ENCODE measurements at regions not wholly inside any gene's neighbourhood (a gene's known extent, or its start where the extent isn't known, plus 50 kb on each side); places are given as distances from the start of the nearest gene placed in this dataset.
"Not testable (repeated sequence)": the region's sequence is repeated elsewhere in the genome, so short reads cannot be mapped to it uniquely, and the experiment has no call there.

DNA sequence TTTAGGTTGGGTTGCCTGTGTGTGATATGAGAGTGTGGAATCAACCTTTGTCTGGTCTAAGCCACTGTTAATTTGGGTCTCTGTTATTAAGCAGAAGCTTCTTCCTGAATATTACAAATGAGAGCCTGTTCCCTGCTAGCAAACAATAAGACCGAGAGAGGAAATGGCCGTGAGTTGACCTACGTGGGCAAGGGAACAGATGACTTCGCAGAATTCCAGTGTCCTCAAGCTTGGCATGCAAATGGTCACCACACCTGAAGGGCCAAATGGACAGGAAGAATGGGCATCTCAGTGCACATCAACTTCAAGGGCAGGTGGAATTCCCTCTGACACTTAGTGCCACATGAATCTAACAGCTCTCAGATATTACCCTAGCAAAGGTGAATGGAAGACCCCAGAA is 250.8 kb upstream of the FOXF1 start:
- Histone ChIP-seq H3K27ac (ENCODE audit: control insufficient read depth, insufficient read depth, low read length) (no peak overlapping the region), H3K27me3 (ENCODE audit: control insufficient read depth, extremely low read depth, insufficient read depth, low read length) (no peaks in the 10 kb centered on the region), H3K9me1 (ENCODE audit: control insufficient read depth, extremely low read depth, insufficient read depth, low read length) (no peaks in the 10 kb centered on the region), H3K36me3 (ENCODE audit: control insufficient read depth in 2 of 2, extremely low read depth in 1 of 2, insufficient read depth in 2 of 2, low read length in 2 of 2) (no peaks in the 10 kb centered on the region), H3K9ac (ENCODE audit: control insufficient read depth, extremely low read depth, insufficient read depth, low read length) (no peak overlapping the region), H3K9me3 (ENCODE audit: control insufficient read depth, low read depth, low read length) (peaks cover 4% of the 10 kb centered on the region), H3K4me1 (ENCODE audit: control insufficient read depth, extremely low read depth, insufficient read depth, low read length) (no peaks in the 10 kb centered on the region), H2AFZ (ENCODE audit: control insufficient read depth, low read length) (no peak overlapping the region), H3K79me2 (ENCODE audit: control insufficient read depth, insufficient read depth, low read length) (no peaks in the 10 kb centered on the region), H3K4me2 (ENCODE audit: control insufficient read depth, extremely low read depth, insufficient read depth, low read depth, low read length) (no peak overlapping the region), H4K20me1 (ENCODE audit: control insufficient read depth, extremely low read depth, insufficient read depth, low read length) (no peaks in the 10 kb centered on the region), H3K4me3 (ENCODE audit: control insufficient read depth in 2 of 3, extremely low read depth in 1 of 3, insufficient read depth in 2 of 3, low read depth in 1 of 3, low read length in 3 of 3) (no peak overlapping the region)
- no peak for DNase-seq (ENCODE audit: low read depth, low spot score)
- FAIRE-seq, result no peak
- dilution Hi-C loops (cut with MboI; ENCODE audit: extremely low pct_ligation_motif_present, low sequenced_read_pairs), result no loop called here
- no peak for TF ChIP-seq EZH2 (IDR thresholded peaks at IDR 0.05; ENCODE audit: low read length)
- TF ChIP-seq, protein P1, sequence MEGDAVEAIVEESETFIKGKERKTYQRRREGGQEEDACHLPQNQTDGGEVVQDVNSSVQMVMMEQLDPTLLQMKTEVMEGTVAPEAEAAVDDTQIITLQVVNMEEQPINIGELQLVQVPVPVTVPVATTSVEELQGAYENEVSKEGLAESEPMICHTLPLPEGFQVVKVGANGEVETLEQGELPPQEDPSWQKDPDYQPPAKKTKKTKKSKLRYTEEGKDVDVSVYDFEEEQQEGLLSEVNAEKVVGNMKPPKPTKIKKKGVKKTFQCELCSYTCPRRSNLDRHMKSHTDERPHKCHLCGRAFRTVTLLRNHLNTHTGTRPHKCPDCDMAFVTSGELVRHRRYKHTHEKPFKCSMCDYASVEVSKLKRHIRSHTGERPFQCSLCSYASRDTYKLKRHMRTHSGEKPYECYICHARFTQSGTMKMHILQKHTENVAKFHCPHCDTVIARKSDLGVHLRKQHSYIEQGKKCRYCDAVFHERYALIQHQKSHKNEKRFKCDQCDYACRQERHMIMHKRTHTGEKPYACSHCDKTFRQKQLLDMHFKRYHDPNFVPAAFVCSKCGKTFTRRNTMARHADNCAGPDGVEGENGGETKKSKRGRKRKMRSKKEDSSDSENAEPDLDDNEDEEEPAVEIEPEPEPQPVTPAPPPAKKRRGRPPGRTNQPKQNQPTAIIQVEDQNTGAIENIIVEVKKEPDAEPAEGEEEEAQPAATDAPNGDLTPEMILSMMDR (optimal IDR thresholded peaks at IDR 0.05 in 1 of 3, IDR thresholded peaks at IDR 0.05 in 1 of 3, conservative IDR thresholded peaks at IDR 0.05 in 1 of 3; ENCODE audit: extremely low read depth in 1 of 3, insufficient read depth in 2 of 3, low read length in 3 of 3), result no peak

DNA sequence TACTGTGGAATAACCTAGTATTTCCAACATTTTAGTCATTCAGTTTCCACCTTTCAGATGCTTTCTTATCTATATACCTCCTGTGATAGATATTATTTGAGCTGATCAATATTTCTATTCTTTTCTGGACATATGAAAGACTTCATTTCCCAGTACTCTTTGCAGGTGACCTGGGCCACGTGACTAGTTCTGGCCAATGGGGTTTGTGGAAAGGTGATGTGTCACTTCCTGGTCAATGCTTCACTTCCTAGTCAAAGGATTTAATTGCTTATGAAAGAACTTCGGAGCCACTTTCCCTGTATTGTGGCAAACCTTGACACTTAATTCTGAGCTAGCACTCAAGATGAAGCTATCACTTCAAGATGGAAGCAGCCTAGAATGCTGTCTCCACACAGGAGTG is 248.9 kb upstream of the FOXF1 start:
- TF ChIP-seq EZH2 (IDR thresholded peaks at IDR 0.05; ENCODE audit: low read length), result no peak
- TF ChIP-seq, protein P1 (optimal IDR thresholded peaks at IDR 0.05 in 1 of 3, IDR thresholded peaks at IDR 0.05 in 1 of 3, conservative IDR thresholded peaks at IDR 0.05 in 1 of 3; ENCODE audit: extremely low read depth in 1 of 3, insufficient read depth in 2 of 3, low read length in 3 of 3), result no peak
- no peaks in the 10 kb centered on the region for H4K20me1 ChIP-seq (ENCODE audit: control insufficient read depth, extremely low read depth, insufficient read depth, low read length)
- H3K36me3 ChIP-seq (ENCODE audit: control insufficient read depth in 2 of 2, extremely low read depth in 1 of 2, insufficient read depth in 2 of 2, low read length in 2 of 2), result no peaks in the 10 kb centered on the region
- H3K79me2 ChIP-seq (ENCODE audit: control insufficient read depth, insufficient read depth, low read length), result no peaks in the 10 kb centered on the region
- no peaks in the 10 kb centered on the region for H3K27me3 ChIP-seq (ENCODE audit: control insufficient read depth, extremely low read depth, insufficient read depth, low read length)
- no peak overlapping the region for H3K4me2 ChIP-seq (ENCODE audit: control insufficient read depth, extremely low read depth, insufficient read depth, low read depth, low read length)
- dilution Hi-C loops (cut with MboI; ENCODE audit: extremely low pct_ligation_motif_present, low sequenced_read_pairs), result no loop called here
- H3K9me1 ChIP-seq (ENCODE audit: control insufficient read depth, extremely low read depth, insufficient read depth, low read length), result no peaks in the 10 kb centered on the region
- no peak overlapping the region for H3K27ac ChIP-seq (ENCODE audit: control insufficient read depth, insufficient read depth, low read length)
- FAIRE-seq (no peak), DNase-seq (ENCODE audit: low read depth, low spot score) (no peak)
- H3K9me3 ChIP-seq (ENCODE audit: control insufficient read depth, low read depth, low read length), result peaks cover 4% of the 10 kb centered on the region
- no peak overlapping the region for H2AFZ ChIP-seq (ENCODE audit: control insufficient read depth, low read length)
- no peaks in the 10 kb centered on the region for H3K4me1 ChIP-seq (ENCODE audit: control insufficient read depth, extremely low read depth, insufficient read depth, low read length)
- no peak overlapping the region for H3K4me3 ChIP-seq (ENCODE audit: control insufficient read depth in 2 of 3, extremely low read depth in 1 of 3, insufficient read depth in 2 of 3, low read depth in 1 of 3, low read length in 3 of 3)
- no peak overlapping the region for H3K9ac ChIP-seq (ENCODE audit: control insufficient read depth, extremely low read depth, insufficient read depth, low read length)

DNA sequence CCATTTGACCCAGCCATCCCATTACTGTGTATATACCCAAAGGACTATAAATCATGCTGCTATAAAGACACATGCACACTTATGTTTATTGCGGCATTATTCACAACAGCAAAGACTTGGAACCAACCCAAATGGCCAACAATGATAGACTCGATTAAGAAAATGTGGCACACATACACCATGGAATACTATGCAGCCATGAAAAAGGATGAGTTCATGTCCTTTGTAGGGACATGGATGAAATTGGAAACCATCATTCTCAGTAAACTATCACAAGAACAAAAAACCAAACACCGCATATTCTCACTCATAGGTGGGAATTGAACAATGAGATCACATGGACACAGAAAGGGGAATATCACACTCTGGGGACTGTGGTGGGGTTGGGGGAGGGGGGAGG is 242.7 kb upstream of the FOXF1 start:
- H3K36me3 ChIP-seq (ENCODE audit: control insufficient read depth in 2 of 2, extremely low read depth in 1 of 2, insufficient read depth in 2 of 2, low read length in 2 of 2); H3K79me2 ChIP-seq (ENCODE audit: control insufficient read depth, insufficient read depth, low read length); H3K27ac ChIP-seq (ENCODE audit: control insufficient read depth, insufficient read depth, low read length); FAIRE-seq; dilution Hi-C loops (cut with MboI; ENCODE audit: extremely low pct_ligation_motif_present, low sequenced_read_pairs); H3K9me1 ChIP-seq (ENCODE audit: control insufficient read depth, extremely low read depth, insufficient read depth, low read length); H3K4me2 ChIP-seq (ENCODE audit: control insufficient read depth, extremely low read depth, insufficient read depth, low read depth, low read length); H3K9me3 ChIP-seq (ENCODE audit: control insufficient read depth, low read depth, low read length); H3K9ac ChIP-seq (ENCODE audit: control insufficient read depth, extremely low read depth, insufficient read depth, low read length); H3K4me1 ChIP-seq (ENCODE audit: control insufficient read depth, extremely low read depth, insufficient read depth, low read length); H3K4me3 ChIP-seq (ENCODE audit: control insufficient read depth in 2 of 3, extremely low read depth in 1 of 3, insufficient read depth in 2 of 3, low read depth in 1 of 3, low read length in 3 of 3); H4K20me1 ChIP-seq (ENCODE audit: control insufficient read depth, extremely low read depth, insufficient read depth, low read length); H2AFZ ChIP-seq (ENCODE audit: control insufficient read depth, low read length); H3K27me3 ChIP-seq (ENCODE audit: control insufficient read depth, extremely low read depth, insufficient read depth, low read length); DNase-seq (ENCODE audit: low read depth, low spot score): not testable (repeated sequence)

Data from keratinocyte (primary cell).